WTC11 (cell line): ENCODE measurements at regions not wholly inside any gene's neighbourhood (a gene's known extent, or its start where the extent isn't known, plus 50 kb on each side); places are given as distances from the start of the nearest gene placed in this dataset.

Experiments used
- CREB1 ChIP-seq: sonication (generic); formaldehyde crosslinking; IDR thresholded peaks from 2 replicates; pipeline ENCODE4 v1.8.0; 2023; ENCODE audit warnings: mild to moderate bottlenecking, missing genetic modification reagents
- MAX ChIP-seq: sonication (generic); formaldehyde crosslinking; IDR thresholded peaks from 2 replicates; pipeline ENCODE4 v1.8.0; 2022; ENCODE audit warnings: mild to moderate bottlenecking, missing genetic modification reagents
- NFATC4 ChIP-seq: fragments of 250-450 bp; sonication (Bioruptor Pico); IDR thresholded peaks from 2 replicates; pipeline ENCODE4 v1.9.0; 2021; ENCODE audit warnings: mild to moderate bottlenecking
- NR1H2 ChIP-seq: sonication (generic); formaldehyde crosslinking; IDR thresholded peaks from 2 replicates; pipeline ENCODE4 v1.9.0; 2021; ENCODE audit warnings: mild to moderate bottlenecking, moderate library complexity, missing genetic modification reagents
- ZNF219 ChIP-seq: sonication (generic); formaldehyde crosslinking; IDR thresholded peaks from 2 replicates; pipeline ENCODE4 v1.8.0; 2023; ENCODE audit warnings: missing genetic modification reagents, mild to moderate bottlenecking, borderline replicate concordance
- TF ChIP-seq, protein P1 (sequence below): sonication (generic); formaldehyde crosslinking; IDR thresholded peaks from 2 replicates; pipeline ENCODE4 v1.8.1; 2023; ENCODE audit warnings: mild to moderate bottlenecking, moderate library complexity, missing genetic modification reagents

GRCh38 chr12:130058926-130059472 lies 103.3 kb upstream of the FZD10 start:
- TF ChIP-seq ZNF219 (CRISPR knock-in tag) (no peak), MAX (CRISPR knock-in tag) (no peak), CREB1 (CRISPR knock-in tag) (no peak), NFATC4 (no peak), NR1H2 (CRISPR knock-in tag) (no peak)
- TF ChIP-seq, protein P1, sequence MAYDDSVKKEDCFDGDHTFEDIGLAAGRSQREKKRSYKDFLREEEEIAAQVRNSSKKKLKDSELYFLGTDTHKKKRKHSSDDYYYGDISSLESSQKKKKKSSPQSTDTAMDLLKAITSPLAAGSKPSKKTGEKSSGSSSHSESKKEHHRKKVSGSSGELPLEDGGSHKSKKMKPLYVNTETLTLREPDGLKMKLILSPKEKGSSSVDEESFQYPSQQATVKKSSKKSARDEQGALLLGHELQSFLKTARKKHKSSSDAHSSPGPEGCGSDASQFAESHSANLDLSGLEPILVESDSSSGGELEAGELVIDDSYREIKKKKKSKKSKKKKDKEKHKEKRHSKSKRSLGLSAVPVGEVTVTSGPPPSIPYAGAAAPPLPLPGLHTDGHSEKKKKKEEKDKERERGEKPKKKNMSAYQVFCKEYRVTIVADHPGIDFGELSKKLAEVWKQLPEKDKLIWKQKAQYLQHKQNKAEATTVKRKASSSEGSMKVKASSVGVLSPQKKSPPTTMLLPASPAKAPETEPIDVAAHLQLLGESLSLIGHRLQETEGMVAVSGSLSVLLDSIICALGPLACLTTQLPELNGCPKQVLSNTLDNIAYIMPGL (CRISPR knock-in tag): no peak
